Endothelial cell of umbilical vein (primary cell): ENCODE measurements at regions not wholly inside any gene's neighbourhood (a gene's known extent, or its start where the extent isn't known, plus 50 kb on each side); places are given as distances from the start of the nearest gene placed in this dataset.

Source experiments
- CTCF ChIP-seq, 2 donors: IDR thresholded peaks; 1 replicate in 1 of 2; 2 replicates in 1 of 2; pipeline ENCODE4 v1.5.1; 2011; ENCODE audit warnings: low read length in 2 of 2, mild to moderate bottlenecking in 2 of 2, moderate library complexity in 2 of 2, control low read depth in 1 of 2, inconsistent platforms in 1 of 2, low read depth in 1 of 2; ENCODE audit not compliant: insufficient read depth in 1 of 2; ENCODE audit errors: extremely low read depth in 1 of 2
- POLR2A ChIP-seq: IDR thresholded peaks from 2 replicates; pipeline ENCODE4 v1.6.1; 2012; ENCODE audit warnings: low read depth, mild to moderate bottlenecking, control low read depth, low read length
- TF ChIP-seq, protein P1 (sequence below): IDR thresholded peaks from 2 replicates; pipeline ENCODE4 v1.6.1; 2011; ENCODE audit not compliant: insufficient read depth, insufficient read length

- TF ChIP-seq, protein P1, sequence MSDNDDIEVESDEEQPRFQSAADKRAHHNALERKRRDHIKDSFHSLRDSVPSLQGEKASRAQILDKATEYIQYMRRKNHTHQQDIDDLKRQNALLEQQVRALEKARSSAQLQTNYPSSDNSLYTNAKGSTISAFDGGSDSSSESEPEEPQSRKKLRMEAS: no peak
- TF ChIP-seq POLR2A (no peak), CTCF (IDR thresholded peaks at IDR 0.05; ENCODE audit: extremely low read depth in 1 of 2, insufficient read depth in 1 of 2, low read depth in 1 of 2, low read length in 2 of 2) (no peak)
These were observed 273.8 kb downstream of the MRTFB start for GRCh38 chr16:14344945-14345344.
